IgD-negative memory B cell (primary cell): ENCODE measurements at regions not wholly inside any gene's neighbourhood (a gene's known extent, or its start where the extent isn't known, plus 50 kb on each side); places are given as distances from the start of the nearest gene placed in this dataset.
"Not testable (repeated sequence)": the region's sequence is repeated elsewhere in the genome, so short reads cannot be mapped to it uniquely, and the experiment has no call there.

Experiments
- H3K27ac Mint-ChIP-seq, 3 donors: one replicate each; pipeline ENCODE4 v1.8.0; 2020 to 2022; ENCODE audit warnings: mild to moderate bottlenecking in 3 of 3, mixed read lengths in 3 of 3, moderate library complexity in 1 of 3
- H3K27me3 Mint-ChIP-seq: one replicate; pipeline ENCODE4 v1.8.0; 2021; ENCODE audit warnings: mixed read lengths
- H3K36me3 Mint-ChIP-seq: one replicate; pipeline ENCODE4 v1.8.0; 2020; ENCODE audit warnings: mild to moderate bottlenecking, mixed read lengths
- H3K4me1 Mint-ChIP-seq, 3 donors: one replicate each; pipeline ENCODE4 v1.8.0; 2020 to 2022; ENCODE audit warnings: mixed read lengths in 3 of 3, mild to moderate bottlenecking in 1 of 3
- H3K4me3 Mint-ChIP-seq, 4 donors: one replicate each; pipeline ENCODE4 v1.8.0; 2020 to 2022; ENCODE audit warnings: mild to moderate bottlenecking in 4 of 4, mixed read lengths in 4 of 4, moderate library complexity in 3 of 4
- H3K9me3 Mint-ChIP-seq, 3 donors: one replicate each; pipeline ENCODE4 v1.8.0; 2020 to 2021; ENCODE audit warnings: mixed read lengths in 3 of 3, mild to moderate bottlenecking in 1 of 3

DNA sequence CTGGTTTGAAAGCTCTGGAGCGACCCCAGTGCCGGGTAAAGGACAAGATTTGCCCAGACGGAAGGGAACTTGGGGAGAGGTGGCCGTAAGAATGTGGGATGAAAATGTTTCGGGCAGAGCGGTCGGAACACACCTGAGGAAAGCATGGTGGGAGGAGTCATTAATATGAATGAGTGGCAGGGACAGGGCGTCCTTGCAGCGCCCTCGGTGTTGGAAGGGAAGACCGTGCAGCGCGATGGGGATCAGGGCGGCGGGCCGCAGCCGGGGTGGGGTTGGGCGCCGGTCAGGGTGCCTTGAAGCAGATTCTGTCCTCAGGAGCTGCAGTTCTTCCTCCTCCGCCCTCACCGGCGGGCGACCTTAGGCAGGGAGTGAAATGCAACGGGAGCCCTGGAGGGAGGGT is 1548.1 kb downstream of the SPATA31A7 start:
- peak overlapping the region in 1 of 4 donors; percentile 22 for H3K4me3 Mint-ChIP-seq
- H3K27me3 Mint-ChIP-seq, H3K9me3 Mint-ChIP-seq: not testable (repeated sequence)

DNA sequence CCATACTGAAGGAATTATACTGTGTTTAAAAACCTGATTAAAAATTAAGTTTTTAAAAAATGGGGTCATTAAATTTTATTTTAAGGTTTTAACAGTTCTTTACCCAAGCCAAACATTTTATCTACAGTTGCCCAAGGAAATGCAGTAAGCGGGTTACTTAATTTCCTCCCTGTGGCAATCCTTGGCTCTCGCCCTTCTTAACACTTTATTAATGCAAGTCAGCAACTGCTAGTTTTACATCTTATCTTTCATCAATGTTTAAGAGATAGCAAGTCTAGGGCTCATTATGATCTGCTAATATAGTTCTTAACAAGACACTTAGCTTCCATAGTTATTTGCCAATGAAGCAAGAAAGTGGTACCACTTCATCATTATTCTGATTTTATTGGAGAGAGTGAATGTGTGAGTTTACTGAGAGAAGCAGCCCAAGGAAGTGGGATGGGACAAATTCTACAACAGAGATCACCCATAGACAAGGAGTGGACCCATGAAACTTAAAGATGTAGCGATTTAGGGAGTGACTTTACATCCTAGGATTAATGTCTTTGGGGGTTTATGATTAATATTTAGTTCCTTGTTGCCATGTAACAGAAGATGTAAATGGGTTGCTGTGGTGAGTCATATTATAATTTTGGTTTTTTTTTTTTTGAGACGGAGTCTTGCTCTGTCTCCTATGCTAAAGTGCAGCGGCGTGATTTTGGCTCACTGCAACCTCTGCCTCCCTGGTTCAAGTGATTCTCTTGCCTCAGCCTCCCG is 1556.1 kb downstream of the SPATA31A7 start:
- H3K27ac Mint-ChIP-seq, H3K36me3 Mint-ChIP-seq, H3K4me3 Mint-ChIP-seq, H3K27me3 Mint-ChIP-seq, H3K9me3 Mint-ChIP-seq, H3K4me1 Mint-ChIP-seq: not testable (repeated sequence)

More for the DNA sequence above, 1548.1 kb downstream of the SPATA31A7 start:
- not testable (repeated sequence) for H3K27ac Mint-ChIP-seq, H3K36me3 Mint-ChIP-seq, H3K4me1 Mint-ChIP-seq
